Dedifferentiated amniotic fluid mesenchymal stem cell (primary cell): ENCODE measurements at regions not wholly inside any gene's neighbourhood (a gene's known extent, or its start where the extent isn't known, plus 50 kb on each side); places are given as distances from the start of the nearest gene placed in this dataset.
"Not testable (repeated sequence)": the region's sequence is repeated elsewhere in the genome, so short reads cannot be mapped to it uniquely, and the experiment has no call there.

Experiments
- DNase-seq: peaks from one replicate; pipeline ENCODE4 v3.0.0-alpha.2; 2016; ENCODE audit errors: extremely low spot score

DNA sequence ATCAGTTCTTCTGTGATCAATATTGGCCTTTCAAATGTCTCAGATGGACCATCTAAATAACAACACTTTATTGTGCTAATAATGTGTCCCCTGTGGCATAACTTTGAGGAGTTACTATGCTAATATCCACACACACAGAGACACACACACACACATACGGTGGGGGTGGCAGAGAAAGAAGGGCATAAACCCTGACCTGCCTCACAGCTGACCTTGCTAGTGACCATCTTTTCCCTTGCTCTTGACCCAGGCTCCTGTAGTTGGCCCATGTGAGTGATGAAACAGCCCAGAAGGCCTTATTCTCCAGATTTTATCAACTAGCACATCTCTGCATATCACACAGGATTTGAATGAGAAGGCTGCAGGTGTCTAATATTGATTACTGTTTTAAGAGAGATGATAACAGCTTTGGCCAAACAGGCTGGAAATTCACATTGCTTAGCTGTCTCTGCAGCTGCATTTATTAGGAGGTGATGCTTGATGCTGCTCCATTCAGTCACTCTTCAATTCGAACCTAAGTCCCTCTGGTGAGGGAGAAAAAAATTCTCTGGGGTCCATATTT is 176.4 kb downstream of the ACTR3 start:
- no peak for DNase-seq

DNA sequence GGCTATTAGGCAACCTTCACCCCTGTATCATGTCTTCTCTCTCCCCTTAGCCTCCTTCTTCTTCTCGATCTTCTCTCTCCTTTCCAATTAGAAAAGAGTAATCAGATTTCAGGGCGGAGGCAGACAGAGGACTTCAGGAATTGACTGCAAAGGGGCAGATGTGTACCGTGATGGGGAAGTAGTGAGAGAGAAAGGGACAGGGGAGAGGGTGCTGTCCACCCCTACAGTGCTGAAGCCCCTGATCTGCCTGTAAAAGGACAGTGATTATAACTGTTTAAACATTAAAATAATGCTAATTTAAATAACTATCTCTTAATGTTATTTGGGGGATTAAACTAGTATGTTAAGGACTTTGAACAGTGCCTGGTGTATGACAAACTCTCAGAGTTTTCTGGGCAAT is 178.5 kb downstream of the ACTR3 start:
- no peak for DNase-seq

- no peak for DNase-seq
Measured at GRCh38 chr2:114076961-114077360, 187.1 kb downstream of the ACTR3 start.

GRCh38 chr2:114079366-114080004 is 189.6 kb downstream of the ACTR3 start:
- no peak for DNase-seq

DNA sequence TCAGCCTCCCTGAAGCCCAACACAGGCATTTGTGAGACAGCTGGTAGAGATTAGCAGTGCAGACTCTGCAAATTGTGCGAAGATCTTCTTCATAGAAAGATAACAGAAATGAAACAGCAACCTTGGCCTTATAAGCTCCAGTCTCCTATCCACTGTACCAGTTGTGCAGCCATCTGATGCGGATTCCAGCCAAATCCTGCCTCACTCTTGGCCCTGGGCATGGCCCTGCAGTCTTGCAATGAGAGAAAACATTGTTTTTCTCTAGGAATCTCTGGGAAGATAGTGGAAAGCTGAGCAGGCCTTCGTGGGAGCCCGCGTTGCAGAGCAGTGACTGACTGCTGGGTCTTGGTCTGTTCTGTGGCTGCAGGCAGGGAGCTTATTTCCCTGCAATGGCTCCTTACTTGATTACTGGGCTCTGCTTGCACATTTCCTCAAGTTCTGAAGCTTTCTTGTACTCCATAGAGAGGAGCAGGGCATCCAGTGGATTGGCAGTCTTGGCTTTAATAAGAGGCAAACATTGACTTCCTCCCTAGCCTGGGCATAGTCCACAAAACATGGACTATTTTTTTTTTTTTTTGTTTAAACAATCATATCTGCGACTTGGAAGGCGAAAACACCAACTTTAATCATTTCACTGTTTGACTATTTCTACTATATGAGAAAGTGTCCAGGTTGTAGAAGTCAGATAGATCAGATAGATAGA is 193.0 kb downstream of the ACTR3 start:
- DNase-seq, result no peak

DNA sequence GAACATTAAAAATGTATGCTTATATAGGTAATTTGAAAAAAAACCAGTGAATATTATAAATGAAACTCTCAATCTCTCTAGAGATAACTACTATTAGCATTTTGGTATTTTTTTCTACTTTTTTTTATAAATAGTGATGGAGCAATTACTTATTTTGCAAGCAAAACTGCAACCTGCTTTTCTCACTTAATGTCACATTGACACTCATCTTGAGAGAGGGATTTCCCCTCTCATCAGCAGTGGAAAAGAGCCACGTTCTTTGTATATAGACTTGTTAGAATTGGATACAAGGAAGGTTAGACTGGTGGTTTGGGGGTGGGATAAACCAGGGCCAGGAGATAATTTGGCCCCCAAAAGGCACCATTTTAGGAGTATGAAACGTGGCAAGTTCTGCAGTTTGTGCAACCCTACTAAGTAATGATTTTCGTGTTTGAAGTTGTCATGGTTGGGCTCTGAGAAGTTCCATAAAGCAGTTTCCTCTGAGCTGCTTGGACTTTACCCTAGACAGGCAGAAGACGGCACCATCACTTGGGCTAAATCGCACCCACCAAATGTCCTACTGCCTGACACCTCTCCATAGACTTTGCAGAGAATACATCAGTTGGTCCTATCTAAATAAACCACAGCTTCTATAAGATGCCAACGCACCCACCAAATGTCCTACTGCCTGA is 194.0 kb downstream of the ACTR3 start:
- DNase-seq, result no peak

DNA sequence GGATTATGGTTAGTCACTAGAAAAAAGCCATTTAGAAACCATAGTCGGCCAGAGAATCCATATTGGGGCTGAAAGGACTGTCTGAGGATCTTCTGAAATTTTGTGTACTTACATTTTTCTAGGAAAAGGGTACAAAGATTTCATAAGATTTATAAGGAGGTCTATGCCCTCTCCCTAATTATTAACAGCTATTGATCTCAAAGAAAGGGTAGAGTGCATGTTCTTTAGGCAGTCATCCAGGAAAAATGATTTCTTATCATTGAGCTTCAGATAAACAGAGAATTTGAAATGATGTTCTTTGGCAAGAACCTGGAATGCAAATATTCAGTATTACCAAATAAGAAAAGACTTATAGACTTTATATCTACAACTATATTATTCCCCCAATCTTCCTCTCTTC is 195.3 kb downstream of the ACTR3 start:
- no peak for DNase-seq

- DNase-seq, result no peak
Measured at GRCh38 chr2:114085992-114086391, 196.1 kb downstream of the ACTR3 start.

- DNase-seq, result no peak
Measured at GRCh38 chr2:114089636-114090319, 199.9 kb downstream of the ACTR3 start.

- DNase-seq, result no peak
Measured at GRCh38 chr2:114091010-114091409, 201.1 kb downstream of the ACTR3 start.

DNA sequence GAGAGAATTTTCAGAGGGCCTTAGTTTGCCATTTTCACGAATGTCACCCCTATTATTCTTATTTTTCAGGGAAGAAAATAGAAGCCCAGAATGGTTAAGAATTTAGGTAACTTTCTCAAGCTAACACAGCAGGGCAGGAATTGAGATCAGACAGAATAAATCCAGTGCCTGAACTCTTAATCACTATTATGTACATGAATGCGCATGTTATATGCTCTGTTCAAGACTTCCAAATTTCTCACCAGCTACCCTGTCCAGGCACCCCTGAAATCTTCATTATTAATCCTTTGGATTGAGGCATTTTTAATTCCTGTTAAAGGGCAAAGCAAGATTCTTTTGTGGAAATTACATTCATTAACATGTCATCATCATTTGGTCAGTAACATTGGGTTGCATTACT is 218.4 kb downstream of the ACTR3 start:
- no peak for DNase-seq

GRCh38 chr2:114108824-114109416 is 219.0 kb downstream of the ACTR3 start:
- DNase-seq, result no peak

GRCh38 chr2:114111329-114111728 is 221.4 kb downstream of the ACTR3 start:
- no peak for DNase-seq

- DNase-seq, result no peak
Measured at GRCh38 chr2:114113518-114113917, 223.6 kb downstream of the ACTR3 start.

- no peak for DNase-seq
Measured at GRCh38 chr2:114118088-114118487, 228.2 kb downstream of the ACTR3 start.

DNA sequence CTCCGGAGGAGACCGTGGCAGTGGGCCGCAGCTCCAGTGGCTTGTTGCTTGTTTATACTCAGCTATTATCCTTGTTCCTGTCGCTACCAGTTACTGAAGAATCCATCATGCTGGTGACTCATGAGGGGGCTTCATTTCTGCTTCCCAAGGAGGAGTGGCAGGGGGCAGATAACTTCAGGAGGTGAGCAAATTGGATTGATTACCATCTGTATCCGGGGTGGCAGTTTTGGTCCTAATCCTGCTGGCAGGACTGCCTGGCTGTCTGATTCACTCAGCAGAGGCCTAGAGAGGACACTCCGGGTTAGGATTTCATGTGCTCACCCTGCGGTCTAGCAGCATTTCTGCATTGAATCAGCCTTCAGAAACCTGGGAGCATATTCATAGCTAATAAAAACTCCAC is 230.0 kb downstream of the ACTR3 start:
- no peak for DNase-seq

DNA sequence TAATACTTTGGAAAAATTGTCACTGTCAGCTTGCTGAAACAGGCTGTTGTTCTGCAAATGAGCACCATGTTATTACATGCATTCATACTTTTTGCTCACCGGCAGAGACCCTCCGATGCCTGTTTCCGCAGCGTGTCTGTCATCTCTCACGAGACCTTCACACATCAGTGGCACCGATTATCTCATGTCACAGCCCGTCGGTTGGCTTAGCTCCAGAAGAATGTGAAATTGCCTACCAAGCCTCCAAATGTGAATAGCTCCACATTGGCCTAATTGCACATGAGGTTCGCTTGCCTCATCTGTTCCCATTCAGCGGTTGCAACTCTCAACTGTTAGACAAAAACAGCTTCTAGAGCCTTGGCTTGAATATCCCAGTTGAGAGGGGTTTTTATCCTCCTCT is 233.0 kb downstream of the ACTR3 start:
- no peak for DNase-seq

- DNase-seq, result no peak
Measured at GRCh38 chr2:114123925-114124324, 234.0 kb downstream of the ACTR3 start.

- DNase-seq, result no peak
Measured at GRCh38 chr2:114127372-114127771, 237.5 kb downstream of the ACTR3 start.

- DNase-seq, result no peak
Measured at GRCh38 chr2:114128263-114128662, 238.4 kb downstream of the ACTR3 start.

- DNase-seq, result no peak
Measured at GRCh38 chr2:114128725-114129124, 238.8 kb downstream of the ACTR3 start.

GRCh38 chr2:114132050-114132449 is 242.2 kb downstream of the ACTR3 start:
- DNase-seq, result not testable (repeated sequence)
